ENCODE measurements at regions not wholly inside any gene's neighbourhood (a gene's known extent, or its start where the extent isn't known, plus 50 kb on each side); places are given as distances from the start of the nearest gene placed in this dataset.

DNA sequence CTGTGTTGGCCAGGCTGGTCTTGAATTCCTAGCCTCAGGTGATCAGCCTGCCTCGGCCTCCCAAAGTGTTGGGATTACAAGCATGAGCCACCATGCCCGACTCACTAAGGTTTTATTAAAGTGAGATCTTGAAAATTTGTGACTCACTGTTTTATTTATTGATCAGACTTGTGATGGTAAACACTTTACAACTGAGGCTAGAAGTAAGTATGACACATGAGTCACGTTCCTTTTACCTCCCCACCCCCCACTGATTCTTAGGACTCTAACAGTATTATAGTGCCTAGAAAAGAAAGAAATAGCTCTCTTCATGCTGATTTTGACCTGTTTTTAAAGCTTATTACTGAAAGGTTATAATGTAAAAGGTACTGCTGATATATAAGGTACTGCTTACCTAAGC lies 160.6 kb downstream of the TANC2 start:
- H3K27me3 ChIP-seq (ENCODE audit: control insufficient read depth in 1 of 2, insufficient read depth in 2 of 2, low read length in 2 of 2) = no peaks in the 10 kb centered on the region
- H3K9me3 ChIP-seq (ENCODE audit: control insufficient read depth in 2 of 2, low read length in 2 of 2) = no peaks in the 10 kb centered on the region
- H3K9ac ChIP-seq (ENCODE audit: low read length in 2 of 2) = no peak overlapping the region
- no peaks in the 10 kb centered on the region for H3K4me1 ChIP-seq (ENCODE audit: control insufficient read depth, insufficient read depth, low read length)
- H3K27ac ChIP-seq (ENCODE audit: low read length) = no peak overlapping the region
- no peaks in the 10 kb centered on the region for H3K36me3 ChIP-seq (ENCODE audit: control insufficient read depth in 2 of 2, insufficient read depth in 2 of 2, low read length in 2 of 2)
- H3K4me3 ChIP-seq (ENCODE audit: low read length in 2 of 2) = no peak overlapping the region

DNA sequence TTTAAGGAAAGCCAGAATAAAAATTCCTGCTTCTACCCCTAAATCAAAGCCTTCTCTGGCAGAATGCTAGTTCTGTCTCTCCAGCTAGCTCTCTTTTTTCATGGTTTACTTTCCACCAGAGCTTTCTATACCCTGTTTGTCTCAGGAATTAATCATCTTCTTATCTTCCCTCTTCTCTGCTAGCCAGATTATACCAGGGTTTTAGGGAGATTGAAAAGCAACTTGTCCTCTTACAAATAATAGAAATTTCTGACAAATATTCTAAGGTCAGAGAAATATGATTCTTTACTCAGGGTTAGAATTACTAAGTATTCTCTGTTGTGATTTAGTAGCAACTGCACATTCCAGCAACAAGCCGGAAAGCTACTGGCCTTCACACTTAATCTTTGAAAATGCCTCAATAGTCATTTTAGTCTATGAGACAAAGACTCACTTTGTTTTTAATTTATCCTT lies 166.4 kb downstream of the TANC2 start:
- Histone ChIP-seq H3K27ac (ENCODE audit: low read length) (no peak overlapping the region), H3K9ac (ENCODE audit: low read length in 2 of 2) (no peak overlapping the region), H3K4me3 (ENCODE audit: low read length in 2 of 2) (no peak overlapping the region), H3K9me3 (ENCODE audit: control insufficient read depth in 2 of 2, low read length in 2 of 2) (no peaks in the 10 kb centered on the region), H3K4me1 (ENCODE audit: control insufficient read depth, insufficient read depth, low read length) (no peaks in the 10 kb centered on the region), H3K36me3 (ENCODE audit: control insufficient read depth in 2 of 2, insufficient read depth in 2 of 2, low read length in 2 of 2) (no peaks in the 10 kb centered on the region), H3K27me3 (ENCODE audit: control insufficient read depth in 1 of 2, insufficient read depth in 2 of 2, low read length in 2 of 2) (no peaks in the 10 kb centered on the region)

DNA sequence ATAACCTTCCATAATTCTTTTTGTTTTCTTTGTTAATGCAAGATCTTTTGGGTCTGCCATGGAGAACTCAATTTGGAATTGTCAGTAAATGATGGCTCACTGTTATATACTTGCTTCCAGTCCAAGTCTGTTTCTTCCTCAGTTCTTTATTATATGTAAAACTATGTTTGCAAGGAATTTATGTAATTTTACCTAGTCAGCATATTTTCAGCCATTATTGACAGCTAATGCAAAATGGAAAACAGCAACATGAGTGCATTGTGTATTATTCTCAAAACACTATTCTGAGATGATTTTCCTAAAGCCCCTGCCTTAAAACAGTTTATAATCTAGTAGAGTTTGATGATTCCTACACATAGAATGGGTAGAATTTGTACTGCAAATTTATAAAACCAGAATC lies 167.5 kb downstream of the TANC2 start:
- no peaks in the 10 kb centered on the region for H3K36me3 ChIP-seq (ENCODE audit: control insufficient read depth in 2 of 2, insufficient read depth in 2 of 2, low read length in 2 of 2)
- no peak overlapping the region for H3K9ac ChIP-seq (ENCODE audit: low read length in 2 of 2)
- H3K4me3 ChIP-seq (ENCODE audit: low read length in 2 of 2) = no peak overlapping the region
- no peak overlapping the region for H3K27ac ChIP-seq (ENCODE audit: low read length)
- no peaks in the 10 kb centered on the region for H3K4me1 ChIP-seq (ENCODE audit: control insufficient read depth, insufficient read depth, low read length)
- no peaks in the 10 kb centered on the region for H3K9me3 ChIP-seq (ENCODE audit: control insufficient read depth in 2 of 2, low read length in 2 of 2)
- no peaks in the 10 kb centered on the region for H3K27me3 ChIP-seq (ENCODE audit: control insufficient read depth in 1 of 2, insufficient read depth in 2 of 2, low read length in 2 of 2)

DNA sequence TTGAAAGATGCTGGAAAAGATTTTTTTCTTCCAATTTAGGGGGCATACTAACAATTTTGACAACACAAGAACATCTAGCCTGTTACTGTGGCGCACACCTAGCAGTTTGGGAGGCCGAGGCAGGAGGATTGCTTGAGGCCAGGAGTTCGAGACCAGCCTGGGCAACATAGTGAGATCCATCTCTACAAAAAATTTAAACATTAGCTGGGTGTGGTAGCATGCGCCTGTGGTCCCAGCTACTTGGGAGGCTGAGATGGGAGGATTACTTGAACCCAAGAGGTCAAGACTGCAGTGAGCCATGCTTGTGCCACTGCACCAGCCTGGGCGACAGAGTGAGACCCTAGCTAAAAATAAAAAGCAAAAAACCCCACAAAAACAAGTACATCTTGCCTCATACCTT lies 168.8 kb downstream of the TANC2 start:
- Histone ChIP-seq H3K36me3 (ENCODE audit: control insufficient read depth in 2 of 2, insufficient read depth in 2 of 2, low read length in 2 of 2) (no peaks in the 10 kb centered on the region), H3K4me1 (ENCODE audit: control insufficient read depth, insufficient read depth, low read length) (no peaks in the 10 kb centered on the region), H3K9ac (ENCODE audit: low read length in 2 of 2) (no peak overlapping the region), H3K4me3 (ENCODE audit: low read length in 2 of 2) (no peak overlapping the region), H3K27me3 (ENCODE audit: control insufficient read depth in 1 of 2, insufficient read depth in 2 of 2, low read length in 2 of 2) (no peaks in the 10 kb centered on the region), H3K9me3 (ENCODE audit: control insufficient read depth in 2 of 2, low read length in 2 of 2) (no peaks in the 10 kb centered on the region), H3K27ac (ENCODE audit: low read length) (no peak overlapping the region)

DNA sequence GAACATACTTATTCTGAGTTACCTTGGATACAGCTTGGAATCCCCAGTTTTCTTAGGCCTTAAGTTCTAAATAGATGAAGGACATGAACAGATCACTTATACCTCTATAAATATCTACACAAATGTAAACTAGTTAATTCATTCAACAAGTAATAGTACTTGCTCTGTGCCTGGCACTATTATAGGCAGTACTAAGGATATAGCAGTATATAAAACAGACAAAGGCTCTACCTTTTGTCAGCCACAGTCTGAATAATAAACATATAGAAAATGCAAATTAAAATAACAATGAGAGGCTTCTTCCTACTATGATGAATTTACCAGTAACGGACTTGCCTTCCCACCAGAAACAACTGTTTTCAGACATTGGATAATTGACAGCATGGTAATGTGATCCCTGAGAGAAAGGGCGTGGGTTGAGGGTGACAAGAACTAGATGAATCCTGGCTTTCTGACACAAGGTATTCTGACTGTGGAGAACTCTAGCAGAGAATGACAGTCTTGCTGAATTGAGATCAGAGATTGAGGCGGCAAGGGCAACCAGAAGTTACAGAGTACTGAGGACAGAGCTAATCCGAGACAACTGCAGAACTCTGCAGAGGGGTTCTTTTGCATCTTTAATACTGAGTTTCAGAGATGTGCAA lies 170.5 kb downstream of the TANC2 start:
- no peaks in the 10 kb centered on the region for H3K4me1 ChIP-seq (ENCODE audit: control insufficient read depth, insufficient read depth, low read length)

DNA sequence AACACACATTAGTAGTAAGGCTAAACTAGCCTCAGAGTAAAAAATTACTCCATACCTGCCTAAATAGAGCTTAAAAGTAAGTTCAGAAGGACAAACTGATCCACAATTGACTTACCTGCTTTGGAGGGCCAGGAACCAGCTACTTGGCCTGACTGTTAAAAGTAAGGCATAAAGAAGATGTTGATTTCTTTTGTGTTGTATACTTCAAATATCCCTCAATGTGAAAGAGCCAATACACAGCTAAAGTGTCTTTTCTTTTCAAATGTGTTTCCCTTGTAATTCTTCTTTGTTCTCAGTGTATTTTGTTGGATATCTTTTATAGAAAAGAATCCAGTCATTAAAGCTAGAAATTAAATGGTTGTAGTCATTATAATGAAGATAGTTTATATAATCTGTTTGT lies 171.1 kb downstream of the TANC2 start:
- Histone ChIP-seq H3K36me3 (ENCODE audit: control insufficient read depth in 2 of 2, insufficient read depth in 2 of 2, low read length in 2 of 2) (no peaks in the 10 kb centered on the region), H3K4me3 (ENCODE audit: low read length in 2 of 2) (no peak overlapping the region), H3K27me3 (ENCODE audit: control insufficient read depth in 1 of 2, insufficient read depth in 2 of 2, low read length in 2 of 2) (no peaks in the 10 kb centered on the region), H3K4me1 (ENCODE audit: control insufficient read depth, insufficient read depth, low read length) (no peaks in the 10 kb centered on the region), H3K9ac (ENCODE audit: low read length in 2 of 2) (no peak overlapping the region), H3K27ac (ENCODE audit: low read length) (no peak overlapping the region), H3K9me3 (ENCODE audit: control insufficient read depth in 2 of 2, low read length in 2 of 2) (no peaks in the 10 kb centered on the region)

More for the DNA sequence above, 170.5 kb downstream of the TANC2 start:
- H3K27me3 ChIP-seq (ENCODE audit: control insufficient read depth in 1 of 2, insufficient read depth in 2 of 2, low read length in 2 of 2) = no peaks in the 10 kb centered on the region
- no peak overlapping the region for H3K4me3 ChIP-seq (ENCODE audit: low read length in 2 of 2)
- no peak overlapping the region for H3K27ac ChIP-seq (ENCODE audit: low read length)
- no peaks in the 10 kb centered on the region for H3K36me3 ChIP-seq (ENCODE audit: control insufficient read depth in 2 of 2, insufficient read depth in 2 of 2, low read length in 2 of 2)
- H3K9ac ChIP-seq (ENCODE audit: low read length in 2 of 2) = no peak overlapping the region
- H3K9me3 ChIP-seq (ENCODE audit: control insufficient read depth in 2 of 2, low read length in 2 of 2) = no peaks in the 10 kb centered on the region

DNA sequence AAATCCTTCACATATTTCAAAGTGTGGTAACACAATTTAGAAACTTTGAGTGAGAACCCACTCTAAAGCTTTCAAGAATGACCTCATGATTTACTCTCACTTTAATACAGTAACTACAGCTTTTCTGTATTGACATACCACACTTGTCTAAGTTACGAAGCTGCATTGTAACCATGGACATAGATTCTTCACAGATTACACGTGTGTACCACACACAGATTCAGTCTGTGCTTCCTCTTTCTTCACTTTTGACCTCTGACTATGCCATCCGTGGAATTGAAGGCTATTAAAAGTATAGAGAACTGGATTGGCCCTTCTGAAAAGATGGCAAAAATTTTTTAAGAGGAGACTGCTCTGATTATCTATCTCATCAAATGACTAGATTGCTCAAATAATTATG lies 172.7 kb downstream of the TANC2 start:
- Histone ChIP-seq H3K27me3 (ENCODE audit: control insufficient read depth in 1 of 2, insufficient read depth in 2 of 2, low read length in 2 of 2) (no peaks in the 10 kb centered on the region), H3K36me3 (ENCODE audit: control insufficient read depth in 2 of 2, insufficient read depth in 2 of 2, low read length in 2 of 2) (no peaks in the 10 kb centered on the region), H3K4me1 (ENCODE audit: control insufficient read depth, insufficient read depth, low read length) (no peaks in the 10 kb centered on the region), H3K27ac (ENCODE audit: low read length) (no peak overlapping the region), H3K9ac (ENCODE audit: low read length in 2 of 2) (no peak overlapping the region), H3K9me3 (ENCODE audit: control insufficient read depth in 2 of 2, low read length in 2 of 2) (no peaks in the 10 kb centered on the region), H3K4me3 (ENCODE audit: low read length in 2 of 2) (no peak overlapping the region)

DNA sequence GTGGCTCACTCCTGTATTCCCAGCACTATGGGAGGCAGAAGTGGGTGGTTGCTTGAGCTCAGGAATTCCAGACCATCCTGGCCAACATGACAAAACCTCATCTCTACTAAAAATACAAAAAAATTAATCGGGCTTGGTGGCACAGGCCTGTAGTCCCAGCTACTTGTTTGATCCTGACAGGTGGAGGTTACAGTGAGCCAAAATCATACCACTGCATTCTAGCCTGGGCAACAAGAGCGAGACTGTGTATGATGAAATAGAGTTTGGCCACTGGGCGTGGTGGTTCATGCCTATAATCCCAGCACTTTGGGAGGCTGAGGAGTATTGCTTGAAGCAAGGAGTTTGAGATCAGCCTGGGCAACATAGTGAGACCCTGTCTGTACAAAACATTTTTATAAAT lies 173.3 kb downstream of the TANC2 start:
- no peaks in the 10 kb centered on the region for H3K27me3 ChIP-seq (ENCODE audit: control insufficient read depth in 1 of 2, insufficient read depth in 2 of 2, low read length in 2 of 2)
- H3K4me3 ChIP-seq (ENCODE audit: low read length in 2 of 2) = no peak overlapping the region
- no peaks in the 10 kb centered on the region for H3K4me1 ChIP-seq (ENCODE audit: control insufficient read depth, insufficient read depth, low read length)
- no peaks in the 10 kb centered on the region for H3K9me3 ChIP-seq (ENCODE audit: control insufficient read depth in 2 of 2, low read length in 2 of 2)
- H3K36me3 ChIP-seq (ENCODE audit: control insufficient read depth in 2 of 2, insufficient read depth in 2 of 2, low read length in 2 of 2) = no peaks in the 10 kb centered on the region
- no peak overlapping the region for H3K9ac ChIP-seq (ENCODE audit: low read length in 2 of 2)
- no peak overlapping the region for H3K27ac ChIP-seq (ENCODE audit: low read length)

DNA sequence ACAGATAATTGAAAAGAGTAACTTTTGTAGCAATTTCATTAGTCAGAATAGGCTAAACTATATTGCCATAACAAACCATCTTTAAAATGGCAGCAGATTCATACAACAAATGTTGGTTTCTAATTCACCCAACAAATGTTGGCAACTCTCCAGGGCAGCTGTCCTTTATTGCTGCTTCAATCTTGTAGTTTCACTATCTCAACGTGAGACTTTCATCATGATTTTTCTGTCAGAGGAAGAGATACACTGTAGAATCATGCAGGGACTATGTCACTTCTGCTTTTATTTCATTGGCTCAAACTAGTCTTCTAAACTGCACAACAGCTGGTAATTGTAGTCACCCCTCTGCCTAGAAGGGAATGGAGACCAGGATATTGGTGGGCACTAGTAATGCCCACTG lies 174.2 kb downstream of the TANC2 start:
- Histone ChIP-seq H3K27ac (ENCODE audit: low read length) (no peak overlapping the region), H3K36me3 (ENCODE audit: control insufficient read depth in 2 of 2, insufficient read depth in 2 of 2, low read length in 2 of 2) (no peaks in the 10 kb centered on the region), H3K27me3 (ENCODE audit: control insufficient read depth in 1 of 2, insufficient read depth in 2 of 2, low read length in 2 of 2) (no peaks in the 10 kb centered on the region), H3K9ac (ENCODE audit: low read length in 2 of 2) (no peak overlapping the region), H3K4me3 (ENCODE audit: low read length in 2 of 2) (no peak overlapping the region), H3K4me1 (ENCODE audit: control insufficient read depth, insufficient read depth, low read length) (no peaks in the 10 kb centered on the region), H3K9me3 (ENCODE audit: control insufficient read depth in 2 of 2, low read length in 2 of 2) (no peaks in the 10 kb centered on the region)

DNA sequence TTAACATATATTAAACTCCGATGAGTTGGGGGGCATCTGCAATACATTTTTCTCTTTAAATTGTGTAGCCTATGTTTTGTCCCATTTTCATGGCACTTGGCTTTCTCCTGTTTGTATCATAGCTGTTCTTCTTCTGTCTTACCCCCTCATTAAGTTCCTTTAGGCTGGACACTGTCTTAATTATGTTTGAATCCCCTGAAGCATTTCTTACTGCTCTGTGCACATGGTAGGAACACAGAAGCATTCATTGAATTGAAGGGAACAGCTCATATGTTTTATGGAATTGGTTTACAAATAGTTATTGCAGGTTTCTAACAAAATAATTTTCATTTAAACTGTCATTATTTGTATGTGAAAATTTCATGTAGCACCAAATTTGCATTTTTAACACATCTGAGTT lies 176.8 kb downstream of the TANC2 start:
- H3K4me3 ChIP-seq (ENCODE audit: low read length in 2 of 2) = no peak overlapping the region

DNA sequence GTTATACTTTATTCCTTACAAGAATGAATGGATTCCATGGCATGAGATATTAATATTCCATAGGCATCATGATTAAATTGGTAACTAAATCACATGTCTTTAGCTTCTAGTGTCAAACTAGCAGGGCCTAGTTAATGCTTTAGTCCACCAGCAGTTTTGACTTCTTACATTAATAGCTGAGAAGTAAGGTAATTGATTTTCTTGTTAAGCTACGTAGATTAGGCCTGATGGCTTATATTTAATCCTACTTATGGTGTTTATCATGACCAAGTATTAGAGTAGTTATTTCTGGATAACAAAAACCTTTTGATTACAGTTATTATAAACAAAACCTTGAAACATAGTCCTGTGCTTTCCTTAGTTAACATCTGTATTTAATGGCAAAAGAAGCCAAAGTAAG lies 184.5 kb downstream of the TANC2 start:
- Histone ChIP-seq H3K27me3 (ENCODE audit: control insufficient read depth in 1 of 2, insufficient read depth in 2 of 2, low read length in 2 of 2) (no peaks in the 10 kb centered on the region), H3K9me3 (ENCODE audit: control insufficient read depth in 2 of 2, low read length in 2 of 2) (no peaks in the 10 kb centered on the region), H3K9ac (ENCODE audit: low read length in 2 of 2) (no peak overlapping the region), H3K4me1 (ENCODE audit: control insufficient read depth, insufficient read depth, low read length) (no peaks in the 10 kb centered on the region), H3K4me3 (ENCODE audit: low read length in 2 of 2) (no peak overlapping the region), H3K36me3 (ENCODE audit: control insufficient read depth in 2 of 2, insufficient read depth in 2 of 2, low read length in 2 of 2) (no peaks in the 10 kb centered on the region), H3K27ac (ENCODE audit: low read length) (no peak overlapping the region)

More for the DNA sequence above, 176.8 kb downstream of the TANC2 start:
- Histone ChIP-seq H3K9ac (ENCODE audit: low read length in 2 of 2) (no peak overlapping the region), H3K36me3 (ENCODE audit: control insufficient read depth in 2 of 2, insufficient read depth in 2 of 2, low read length in 2 of 2) (no peaks in the 10 kb centered on the region), H3K27me3 (ENCODE audit: control insufficient read depth in 1 of 2, insufficient read depth in 2 of 2, low read length in 2 of 2) (no peaks in the 10 kb centered on the region), H3K27ac (ENCODE audit: low read length) (no peak overlapping the region), H3K9me3 (ENCODE audit: control insufficient read depth in 2 of 2, low read length in 2 of 2) (no peaks in the 10 kb centered on the region), H3K4me1 (ENCODE audit: control insufficient read depth, insufficient read depth, low read length) (no peaks in the 10 kb centered on the region)
